ENCODE measurements at regions not wholly inside any gene's neighbourhood (a gene's known extent, or its start where the extent isn't known, plus 50 kb on each side); places are given as distances from the start of the nearest gene placed in this dataset.

DNA sequence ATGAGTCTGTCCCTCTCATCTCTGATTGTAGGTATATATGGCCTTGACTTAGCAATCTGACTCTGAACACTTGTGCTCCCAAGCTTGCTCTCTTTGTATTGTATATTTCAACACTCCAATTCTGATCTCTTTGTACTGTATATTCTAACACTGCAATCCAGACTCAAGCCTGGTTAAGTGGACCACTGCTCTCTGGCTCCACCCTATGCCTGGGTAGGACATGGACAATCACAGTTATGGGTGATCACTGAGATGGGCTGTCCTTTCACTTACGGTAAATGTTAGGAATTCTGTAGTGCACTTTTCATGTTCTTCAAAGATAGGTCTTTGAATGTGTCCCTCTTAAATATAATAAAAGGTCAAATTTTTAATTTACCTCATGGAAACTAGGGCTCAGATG lies 165.1 kb downstream of the TLR4 start:
- TF ChIP-seq, protein P1, sequence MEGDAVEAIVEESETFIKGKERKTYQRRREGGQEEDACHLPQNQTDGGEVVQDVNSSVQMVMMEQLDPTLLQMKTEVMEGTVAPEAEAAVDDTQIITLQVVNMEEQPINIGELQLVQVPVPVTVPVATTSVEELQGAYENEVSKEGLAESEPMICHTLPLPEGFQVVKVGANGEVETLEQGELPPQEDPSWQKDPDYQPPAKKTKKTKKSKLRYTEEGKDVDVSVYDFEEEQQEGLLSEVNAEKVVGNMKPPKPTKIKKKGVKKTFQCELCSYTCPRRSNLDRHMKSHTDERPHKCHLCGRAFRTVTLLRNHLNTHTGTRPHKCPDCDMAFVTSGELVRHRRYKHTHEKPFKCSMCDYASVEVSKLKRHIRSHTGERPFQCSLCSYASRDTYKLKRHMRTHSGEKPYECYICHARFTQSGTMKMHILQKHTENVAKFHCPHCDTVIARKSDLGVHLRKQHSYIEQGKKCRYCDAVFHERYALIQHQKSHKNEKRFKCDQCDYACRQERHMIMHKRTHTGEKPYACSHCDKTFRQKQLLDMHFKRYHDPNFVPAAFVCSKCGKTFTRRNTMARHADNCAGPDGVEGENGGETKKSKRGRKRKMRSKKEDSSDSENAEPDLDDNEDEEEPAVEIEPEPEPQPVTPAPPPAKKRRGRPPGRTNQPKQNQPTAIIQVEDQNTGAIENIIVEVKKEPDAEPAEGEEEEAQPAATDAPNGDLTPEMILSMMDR (IDR thresholded peaks at IDR 0.05) = no peak
- TF ChIP-seq POLR2A (IDR thresholded peaks at IDR 0.05) = no peak
